Trophoblast cell (in vitro differentiated cells and primary cell): ENCODE measurements at regions not wholly inside any gene's neighbourhood (a gene's known extent, or its start where the extent isn't known, plus 50 kb on each side); places are given as distances from the start of the nearest gene placed in this dataset.
"Not testable (repeated sequence)": the region's sequence is repeated elsewhere in the genome, so short reads cannot be mapped to it uniquely, and the experiment has no call there.

ENCODE experiments used
- DNase-seq, 2 donors: peaks; one replicate each; pipeline ENCODE4 v3.0.0-alpha.2; 2016
- H2AFZ ChIP-seq: 2 replicates; pipeline ENCODE4 v1.6.1; 2013; ENCODE audit warnings: low read length, moderate library complexity, mild to moderate bottlenecking; ENCODE audit not compliant: insufficient read depth, poor library complexity
- H2AK5ac ChIP-seq: 2 replicates; pipeline ENCODE4 v1.6.1; 2013; ENCODE audit warnings: mild to moderate bottlenecking, low read length
- H2BK120ac ChIP-seq: 2 replicates; pipeline ENCODE4 v1.6.1; 2013; ENCODE audit warnings: low read length, mild to moderate bottlenecking, moderate library complexity; ENCODE audit not compliant: insufficient read depth, poor library complexity
- H2BK12ac ChIP-seq: 2 replicates; pipeline ENCODE4 v1.6.1; 2013; ENCODE audit warnings: mild to moderate bottlenecking, low read length, moderate library complexity
- H2BK5ac ChIP-seq: 2 replicates; pipeline ENCODE4 v1.6.1; 2013; ENCODE audit warnings: low read length, low read depth, moderate library complexity, mild to moderate bottlenecking; ENCODE audit not compliant: poor library complexity
- H3K14ac ChIP-seq: 2 replicates; pipeline ENCODE4 v1.6.1; 2013; ENCODE audit warnings: mild to moderate bottlenecking, low read length
- H3K18ac ChIP-seq: 2 replicates; pipeline ENCODE4 v1.6.1; 2013; ENCODE audit warnings: mild to moderate bottlenecking, low read length
- H3K23ac ChIP-seq: 2 replicates; pipeline ENCODE4 v1.6.1; 2013; ENCODE audit warnings: low read length
- H3K27ac ChIP-seq: 2 replicates; pipeline ENCODE4 v1.5.1; 2013; ENCODE audit warnings: low read depth, mild to moderate bottlenecking, inconsistent platforms, low read length, moderate library complexity
- H3K27me3 ChIP-seq: 2 replicates; pipeline ENCODE4 v1.6.1; 2013; ENCODE audit warnings: inconsistent platforms, mild to moderate bottlenecking, low read length, moderate library complexity; ENCODE audit not compliant: insufficient read depth
- H3K36me3 ChIP-seq, 2 experiments: 1 replicate in 1 of 2; 2 replicates in 1 of 2; pipeline ENCODE4 v1.6.1; 2013; ENCODE audit warnings: low read length in 2 of 2, mild to moderate bottlenecking in 2 of 2, moderate library complexity in 1 of 2; ENCODE audit not compliant: insufficient read depth in 2 of 2, control insufficient read depth in 1 of 2
- H3K4ac ChIP-seq: 2 replicates; pipeline ENCODE4 v1.6.1; 2013; ENCODE audit warnings: low read depth, mild to moderate bottlenecking, low read length, moderate library complexity
- H3K4me1 ChIP-seq, 2 experiments: 1 replicate in 1 of 2; 2 replicates in 1 of 2; pipeline ENCODE4 v1.6.1; 2013; ENCODE audit warnings: low read length in 2 of 2, mild to moderate bottlenecking in 2 of 2, moderate library complexity in 1 of 2; ENCODE audit not compliant: insufficient read depth in 2 of 2, control insufficient read depth in 1 of 2
- H3K4me2 ChIP-seq: 2 replicates; pipeline ENCODE4 v1.6.1; 2013; ENCODE audit warnings: inconsistent platforms, mild to moderate bottlenecking, low read length, moderate library complexity
- H3K4me3 ChIP-seq: 2 replicates; pipeline ENCODE4 v1.5.1; 2013; ENCODE audit warnings: mild to moderate bottlenecking, low read depth, low read length, inconsistent platforms
- H3K79me1 ChIP-seq: one replicate; pipeline ENCODE4 v1.6.1; 2013; ENCODE audit warnings: low read length
- H3K79me2 ChIP-seq: 2 replicates; pipeline ENCODE4 v1.6.1; 2013; ENCODE audit warnings: low read length, mild to moderate bottlenecking; ENCODE audit not compliant: control insufficient read depth, insufficient read depth, poor library complexity
- H3K9ac ChIP-seq: 2 replicates; pipeline ENCODE4 v1.6.1; 2013; ENCODE audit warnings: mild to moderate bottlenecking, low read length
- H3K9me3 ChIP-seq: 2 replicates; pipeline ENCODE4 v1.6.1; 2013; ENCODE audit warnings: low read depth, mild to moderate bottlenecking, control low read depth, inconsistent platforms, low read length; ENCODE audit not compliant: insufficient read depth
- H4K12ac ChIP-seq: 2 replicates; pipeline ENCODE4 v1.6.1; 2013; ENCODE audit warnings: low read depth, mild to moderate bottlenecking, low read length, moderate library complexity
- H4K8ac ChIP-seq: 2 replicates; pipeline ENCODE4 v1.6.1; 2013; ENCODE audit warnings: low read depth, mild to moderate bottlenecking, low read length, moderate library complexity
- H4K91ac ChIP-seq: one replicate; pipeline ENCODE4 v1.6.1; 2013; ENCODE audit warnings: low read depth, mild to moderate bottlenecking, low read length, moderate library complexity
- WGBS: extraction: QIAGEN DNeasy Blood & Tissue Kit; methylation state at CpG from one replicate; pipeline ENCODE4 v1.1.7; 2013; ENCODE audit warnings: missing lambda C conversion rate; ENCODE audit not compliant: insufficient read length, insufficient coverage; ENCODE audit errors: extremely low coverage; 5-methylcytosine and 5-hydroxymethylcytosine counted together

GRCh38 chr18:10131460-10132395 lies 217.9 kb downstream of the VAPA start:
- Histone ChIP-seq H3K9me3 (no peaks in the 10 kb centered on the region), H3K79me2 (no peaks in the 10 kb centered on the region), H4K12ac (no peak overlapping the region), H3K4me3 (peak overlapping the region; percentile 30), H2BK5ac (peak overlapping the region; percentile 26), H2BK120ac (peak overlapping the region; percentile 11), H2AK5ac (no peak overlapping the region), H3K4me2 (peak overlapping the region; percentile 85), H3K4ac (no peak overlapping the region), H2AFZ (peak overlapping the region; percentile 56), H3K79me1 (peaks cover 3% of the 10 kb centered on the region), H3K27me3 (no peaks in the 10 kb centered on the region), H4K8ac (peak overlapping the region; percentile 32), H3K4me1 (peaks cover 24 to 40% of the 10 kb centered on the region in 2 experiments), H4K91ac (peak overlapping the region; percentile 60), H3K9ac (no peak overlapping the region), H3K18ac (no peak overlapping the region), H3K14ac (peak overlapping the region; percentile 48), H3K23ac (no peak overlapping the region), H2BK12ac (peak overlapping the region; percentile 32), H3K27ac (no peak overlapping the region), H3K36me3 (no peaks in the 10 kb centered on the region)
- DNase-seq, result peak; percentile 31 to 55
- WGBS, result no CpG with 5 or more reads among the region's 48 CpGs

- H3K4ac ChIP-seq, result no peak overlapping the region
- no peak overlapping the region for H2AK5ac ChIP-seq
- no peak overlapping the region for H4K8ac ChIP-seq
- no peak overlapping the region for H3K4me2 ChIP-seq
- H3K4me3 ChIP-seq, result no peak overlapping the region
- no peak overlapping the region for H3K9ac ChIP-seq
- H2BK120ac ChIP-seq, result no peak overlapping the region
- H3K9me3 ChIP-seq, result no peaks in the 10 kb centered on the region
- H3K36me3 ChIP-seq, result no peaks in the 10 kb centered on the region
- H4K91ac ChIP-seq, result no peak overlapping the region
- peaks cover 24 to 32% of the 10 kb centered on the region in 2 experiments for H3K4me1 ChIP-seq
- H3K79me1 ChIP-seq, result peaks cover 3% of the 10 kb centered on the region
- no peak overlapping the region for H3K14ac ChIP-seq
- H3K18ac ChIP-seq, result no peak overlapping the region
- H3K27ac ChIP-seq, result no peak overlapping the region
- H2BK5ac ChIP-seq, result no peak overlapping the region
- DNase-seq, result no peak
- H2AFZ ChIP-seq, result no peak overlapping the region
- H2BK12ac ChIP-seq, result peak overlapping the region; percentile 23
- no peaks in the 10 kb centered on the region for H3K27me3 ChIP-seq
- no CpG with 5 or more reads among the region's 2 CpGs for WGBS
- no peak overlapping the region for H4K12ac ChIP-seq
- H3K23ac ChIP-seq, result no peak overlapping the region
- H3K79me2 ChIP-seq, result no peaks in the 10 kb centered on the region
These were observed 219.7 kb downstream of the VAPA start for GRCh38 chr18:10133516-10133915.

GRCh38 chr18:10134204-10134603 lies 220.4 kb downstream of the VAPA start:
- no peaks in the 10 kb centered on the region for H3K79me2 ChIP-seq
- H2AFZ ChIP-seq, result no peak overlapping the region
- no peak overlapping the region for H3K4ac ChIP-seq
- H3K27ac ChIP-seq, result no peak overlapping the region
- WGBS, result no CpG with 5 or more reads among the region's 14 CpGs
- H2BK120ac ChIP-seq, result no peak overlapping the region
- no peak overlapping the region for H2BK12ac ChIP-seq
- no peak overlapping the region for H3K4me3 ChIP-seq
- H4K91ac ChIP-seq, result no peak overlapping the region
- H3K27me3 ChIP-seq, result no peaks in the 10 kb centered on the region
- no peak for DNase-seq
- no peak overlapping the region for H3K9ac ChIP-seq
- no peak overlapping the region for H4K12ac ChIP-seq
- no peak overlapping the region for H2BK5ac ChIP-seq
- peaks cover 21 to 28% of the 10 kb centered on the region in 2 experiments for H3K4me1 ChIP-seq
- H3K4me2 ChIP-seq, result no peak overlapping the region
- H3K23ac ChIP-seq, result no peak overlapping the region
- H3K14ac ChIP-seq, result no peak overlapping the region
- H3K79me1 ChIP-seq, result peaks cover 3% of the 10 kb centered on the region
- no peaks in the 10 kb centered on the region for H3K9me3 ChIP-seq
- H2AK5ac ChIP-seq, result no peak overlapping the region
- no peak overlapping the region for H3K18ac ChIP-seq
- no peak overlapping the region for H4K8ac ChIP-seq
- no peaks in the 10 kb centered on the region for H3K36me3 ChIP-seq

- H3K9ac ChIP-seq, H3K14ac ChIP-seq, H2AK5ac ChIP-seq, H3K9me3 ChIP-seq, H4K91ac ChIP-seq, H3K4me2 ChIP-seq, H3K27ac ChIP-seq, H3K4me3 ChIP-seq, DNase-seq, H3K23ac ChIP-seq, H3K27me3 ChIP-seq, H3K79me2 ChIP-seq, H2AFZ ChIP-seq, H4K12ac ChIP-seq, H3K4ac ChIP-seq, H2BK5ac ChIP-seq, H2BK120ac ChIP-seq, H2BK12ac ChIP-seq, H4K8ac ChIP-seq, H3K18ac ChIP-seq, H3K79me1 ChIP-seq, H3K36me3 ChIP-seq: not testable (repeated sequence)
- H3K4me1 ChIP-seq, result peaks cover 23 to 30% of the 10 kb centered on the region in 2 experiments
- no CpG with 5 or more reads among the region's 3 CpGs for WGBS
These were observed 220.9 kb downstream of the VAPA start for GRCh38 chr18:10134749-10135148.
